Skin epidermis (tissue), 12 donors: ENCODE measurements at regions not wholly inside any gene's neighbourhood (a gene's known extent, or its start where the extent isn't known, plus 50 kb on each side); places are given as distances from the start of the nearest gene placed in this dataset.
"Not testable (repeated sequence)": the region's sequence is repeated elsewhere in the genome, so short reads cannot be mapped to it uniquely, and the experiment has no call there.

ENCODE experiments used
- H3K27ac ChIP-seq, 21 experiments: fragments of 200-600 bp; sonication (generic) in 11 of 21; one replicate each; pipeline ENCODE4 v1.5.0; 2020; ENCODE audit warnings: mild to moderate bottlenecking in 3 of 21, inconsistent platforms in 2 of 21, moderate library complexity in 2 of 21
- H3K4me3 ChIP-seq, 7 experiments: fragments of 200-600 bp; sonication (generic) in 2 of 7; one replicate each; pipeline ENCODE4 v1.5.0; 2020; ENCODE audit warnings: inconsistent platforms in 2 of 7, mild to moderate bottlenecking in 2 of 7, moderate library complexity in 1 of 7

DNA sequence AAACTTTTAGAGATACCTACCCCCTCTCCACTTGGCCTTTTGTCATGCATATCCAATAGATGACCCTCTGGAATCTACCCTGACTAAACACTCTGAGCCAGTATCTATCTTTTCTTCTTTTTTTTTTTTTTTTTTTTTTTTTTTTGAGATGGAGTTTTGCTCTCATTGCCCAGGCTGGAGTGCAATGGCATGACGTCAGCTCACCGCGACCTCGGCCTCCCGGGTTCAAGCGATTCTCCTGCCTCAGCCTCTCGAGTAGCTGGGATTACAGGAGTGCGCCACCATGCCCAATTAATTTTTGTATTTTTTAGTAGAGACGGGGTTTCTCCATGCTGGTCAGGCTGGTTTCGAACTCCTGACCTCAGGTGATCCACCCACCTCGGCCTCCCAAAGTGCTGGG, 50.8 kb upstream of the GRIN2B start:
- H3K4me3 ChIP-seq = not testable (repeated sequence)

DNA sequence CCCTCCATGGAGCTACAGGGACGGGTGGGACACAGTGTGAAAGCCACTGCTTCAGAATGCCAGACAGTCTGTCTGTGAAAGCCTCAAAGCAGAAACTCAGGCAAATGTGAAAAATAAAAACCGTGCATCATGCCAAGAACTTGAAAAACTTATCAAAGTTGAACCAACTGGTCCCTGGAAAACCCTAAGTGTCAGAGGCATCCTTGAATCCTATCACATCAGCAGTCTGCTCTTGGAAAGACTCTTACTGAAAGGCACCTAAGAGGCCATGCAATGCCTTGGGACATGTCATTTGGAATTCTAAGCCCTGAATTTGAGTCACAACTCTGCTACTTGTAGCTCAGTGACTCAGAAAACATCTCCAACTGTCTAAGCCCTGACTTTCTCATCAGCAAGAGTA, 62.4 kb upstream of the GRIN2B start:
- no peak overlapping the region for H3K27ac ChIP-seq
- no peak overlapping the region for H3K4me3 ChIP-seq

More for the DNA sequence above, 50.8 kb upstream of the GRIN2B start:
- not testable (repeated sequence) for H3K27ac ChIP-seq

DNA sequence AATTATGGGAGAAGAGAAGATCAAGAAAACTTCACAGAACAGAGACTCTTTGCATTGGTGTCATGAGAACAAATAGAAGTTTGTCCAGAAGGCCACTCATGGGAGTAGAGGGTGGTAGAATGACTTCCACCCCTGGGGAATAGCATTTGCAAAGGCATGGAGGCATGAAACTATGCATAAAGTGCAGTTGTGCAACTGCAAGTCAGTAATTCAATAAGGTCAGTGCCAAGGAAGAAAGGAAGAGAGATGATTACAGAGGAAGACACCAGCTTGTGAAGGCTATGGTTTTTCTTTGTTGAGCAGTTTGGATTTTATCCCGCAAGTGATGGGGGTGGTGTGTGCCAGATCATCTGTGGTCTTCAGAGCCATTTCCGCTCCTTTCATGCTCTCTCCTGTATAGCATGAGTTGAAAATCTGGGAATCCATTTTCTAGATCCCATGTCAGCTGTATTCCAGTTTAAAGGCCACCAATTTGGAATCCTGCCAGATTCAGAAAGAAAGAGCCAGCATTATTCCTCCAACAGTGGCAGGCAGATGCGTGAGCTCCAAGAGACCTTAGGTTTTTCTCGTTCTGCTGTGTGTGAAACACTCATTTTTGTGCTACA, 67.6 kb upstream of the GRIN2B start:
- no peak overlapping the region for H3K27ac ChIP-seq
- no peak overlapping the region for H3K4me3 ChIP-seq

DNA sequence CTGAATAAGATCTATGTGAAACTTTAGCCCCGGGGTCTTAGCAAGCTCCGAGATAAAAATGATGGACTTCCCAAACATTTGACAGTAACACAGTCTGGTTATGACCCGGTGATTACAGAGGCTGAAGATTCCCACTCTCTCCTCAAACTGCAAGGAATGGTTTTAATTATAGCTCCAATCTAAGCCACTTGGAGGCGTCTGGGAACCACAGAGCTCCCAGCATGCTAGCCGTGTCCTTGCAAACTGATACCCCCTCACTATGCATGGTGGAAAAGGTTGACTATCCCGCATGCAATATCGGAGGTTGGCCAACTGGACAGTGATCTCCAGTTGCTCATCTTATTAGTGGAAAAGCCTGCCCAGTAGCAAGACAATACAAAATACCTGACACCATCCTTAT, 76.5 kb upstream of the GRIN2B start:
- Histone ChIP-seq H3K27ac (no peak overlapping the region), H3K4me3 (no peak overlapping the region)

DNA sequence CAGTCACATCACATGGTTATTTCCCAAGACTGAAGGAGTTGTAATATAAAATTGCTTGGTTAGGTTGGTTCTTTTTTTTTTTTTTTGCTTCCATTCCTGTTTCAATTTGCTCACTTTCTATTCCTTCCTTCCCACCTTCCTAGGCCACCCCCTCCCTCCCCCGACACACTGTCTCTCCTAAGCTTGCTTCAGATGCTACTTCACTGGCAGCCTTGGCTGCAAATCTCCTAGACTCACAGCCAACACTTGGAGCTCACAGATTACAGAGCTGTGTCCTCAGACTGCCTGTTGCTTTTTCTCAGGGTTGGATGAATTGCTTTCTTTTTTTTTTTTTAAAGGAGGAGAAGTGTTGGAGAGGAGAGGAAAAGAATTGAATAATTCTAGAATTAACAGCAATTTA, 77.3 kb upstream of the GRIN2B start:
- no peak overlapping the region for H3K27ac ChIP-seq
- H3K4me3 ChIP-seq = no peak overlapping the region

DNA sequence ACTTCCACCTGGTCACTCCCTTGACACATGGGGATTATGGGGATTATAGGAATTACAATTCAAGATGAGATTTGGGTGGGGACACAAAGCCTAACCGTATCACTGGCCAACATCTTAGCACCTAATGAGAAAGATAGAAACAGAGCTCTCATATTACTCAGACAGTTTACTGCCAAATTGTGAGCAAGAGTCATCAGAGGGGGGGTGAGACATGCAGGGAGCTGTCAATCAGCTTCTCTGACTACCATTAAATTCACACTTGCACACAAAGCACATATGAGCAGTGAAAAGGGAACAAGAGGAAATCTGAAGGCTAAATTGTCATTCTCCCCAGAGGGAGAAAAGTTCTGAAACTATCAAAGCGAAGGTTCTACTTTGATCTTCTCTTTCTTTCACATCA, 78.1 kb upstream of the GRIN2B start:
- H3K27ac ChIP-seq = no peak overlapping the region
- H3K4me3 ChIP-seq = no peak overlapping the region

DNA sequence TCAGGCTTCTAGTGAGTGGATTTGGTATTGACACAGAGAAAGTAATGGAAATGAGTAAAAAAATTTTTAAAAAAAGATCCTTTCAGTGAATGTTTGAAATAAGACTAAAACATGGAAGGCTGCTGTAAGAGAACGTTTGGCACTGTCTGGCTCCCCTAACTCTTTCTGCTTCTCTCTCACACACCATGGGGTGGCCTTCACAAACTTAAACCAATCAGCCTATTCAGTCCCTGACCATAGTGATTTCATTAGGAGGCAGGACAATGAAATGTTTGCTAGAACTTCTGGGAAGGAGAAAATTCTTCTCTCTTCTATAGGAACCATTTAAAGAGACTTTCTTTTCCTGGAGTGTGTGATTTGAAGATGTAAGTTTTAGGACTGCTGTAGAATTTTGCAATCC, 84.2 kb upstream of the GRIN2B start:
- no peak overlapping the region for H3K4me3 ChIP-seq
- no peak overlapping the region for H3K27ac ChIP-seq

DNA sequence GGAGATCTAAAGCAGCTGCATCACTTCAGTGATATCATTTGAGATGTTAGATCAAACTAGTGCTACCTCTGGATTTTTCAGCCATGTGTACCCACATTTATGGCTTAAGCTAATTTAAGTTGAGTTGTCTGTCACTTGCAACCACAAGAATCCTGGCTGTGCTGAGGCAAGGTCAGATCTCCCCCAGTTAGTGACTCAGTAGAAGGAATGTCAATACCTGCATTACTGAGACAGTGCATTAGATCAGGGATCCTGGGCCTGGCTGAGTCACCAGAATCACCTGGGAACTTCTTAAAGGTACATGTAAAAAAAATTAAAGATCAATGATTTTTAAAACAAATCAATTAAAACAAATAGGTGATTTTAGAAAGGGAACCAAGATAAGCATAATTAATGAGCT, 84.6 kb upstream of the GRIN2B start:
- Histone ChIP-seq H3K27ac (no peak overlapping the region), H3K4me3 (no peak overlapping the region)

DNA sequence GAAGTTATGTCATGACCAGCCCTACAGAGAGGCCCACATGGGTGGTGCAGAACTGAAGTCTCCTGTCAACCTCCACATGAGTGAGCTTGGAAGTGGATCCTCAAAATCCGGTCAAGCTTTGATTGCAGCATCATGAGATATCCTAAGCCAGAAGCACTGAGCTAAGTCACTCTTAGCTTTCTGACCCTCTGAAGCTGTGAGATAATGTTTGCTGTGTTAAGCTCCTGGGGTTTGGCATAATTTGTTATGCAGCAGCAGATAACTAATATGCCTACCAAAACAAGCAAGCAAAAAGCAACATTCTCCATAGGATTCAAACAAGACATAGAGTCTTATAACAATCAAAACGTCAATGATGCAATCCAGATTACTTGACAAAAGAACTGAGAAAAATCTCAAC, 87.6 kb upstream of the GRIN2B start:
- H3K27ac ChIP-seq = no peak overlapping the region
- no peak overlapping the region for H3K4me3 ChIP-seq

DNA sequence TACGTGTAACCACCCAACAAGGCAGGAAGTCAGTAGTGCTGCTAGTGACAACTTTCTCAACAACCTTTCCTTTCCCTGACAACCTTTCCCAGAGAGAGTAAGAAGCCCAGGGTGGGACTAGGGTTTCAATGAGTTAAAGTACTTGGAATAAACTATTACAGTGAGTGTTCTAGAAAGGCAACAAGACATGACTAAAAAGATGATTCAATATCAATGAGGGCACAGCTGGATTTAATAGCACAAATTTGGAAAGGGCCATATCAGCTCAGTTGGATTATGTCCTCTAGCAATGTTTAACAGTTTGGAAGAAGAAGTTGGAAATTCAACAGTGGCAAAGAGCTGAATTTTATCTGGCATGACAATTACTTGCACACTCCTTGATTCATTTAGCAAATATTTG, 90.4 kb upstream of the GRIN2B start:
- H3K27ac ChIP-seq = no peak overlapping the region
- H3K4me3 ChIP-seq = no peak overlapping the region

DNA sequence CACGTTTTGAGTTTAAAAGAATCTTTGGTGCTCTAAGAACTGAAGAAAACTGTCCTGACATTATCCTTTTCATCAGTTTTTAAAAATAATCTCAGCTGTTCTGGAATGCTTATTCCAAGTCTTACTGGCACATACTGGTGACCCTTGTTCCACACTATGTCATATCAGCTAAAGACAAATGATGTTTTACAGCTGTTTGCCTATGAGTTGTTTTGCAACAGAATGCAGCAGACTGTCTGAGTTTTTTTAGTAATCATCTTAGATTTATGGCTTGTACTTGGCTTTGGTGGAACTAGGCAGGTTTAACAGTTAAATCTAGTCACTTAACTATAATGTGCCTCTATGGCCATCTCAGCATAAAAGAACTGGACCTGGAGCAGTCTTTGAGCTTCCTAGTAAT, 91.6 kb upstream of the GRIN2B start:
- Histone ChIP-seq H3K4me3 (no peak overlapping the region), H3K27ac (no peak overlapping the region)

DNA sequence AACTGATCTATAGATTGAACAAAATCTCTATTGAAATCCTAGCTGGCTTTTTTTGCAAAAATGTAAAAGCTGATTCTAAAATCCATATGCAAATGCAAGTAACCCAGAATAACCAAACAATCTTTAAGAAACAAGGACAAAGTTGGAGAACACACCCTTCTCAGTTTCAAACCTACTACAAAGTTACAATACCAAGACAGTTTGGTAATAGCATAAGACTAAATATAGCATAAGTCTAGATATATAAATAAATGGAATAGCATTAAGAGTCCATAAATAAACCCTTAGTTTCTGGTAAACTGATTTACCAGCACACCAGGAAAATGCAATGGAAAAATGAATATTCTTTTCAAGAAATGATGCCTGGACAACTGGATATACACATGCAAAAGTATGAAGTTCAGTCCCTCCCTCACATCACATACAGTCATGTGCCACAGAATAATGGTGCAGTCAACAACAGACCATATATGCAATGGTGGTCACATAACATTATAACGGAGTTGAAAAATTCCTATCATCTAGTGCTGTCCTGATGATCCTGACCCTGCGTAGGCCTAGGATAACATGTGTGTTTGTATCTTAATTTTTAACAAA, 94.5 kb upstream of the GRIN2B start:
- Histone ChIP-seq H3K27ac (no peak overlapping the region), H3K4me3 (no peak overlapping the region)

DNA sequence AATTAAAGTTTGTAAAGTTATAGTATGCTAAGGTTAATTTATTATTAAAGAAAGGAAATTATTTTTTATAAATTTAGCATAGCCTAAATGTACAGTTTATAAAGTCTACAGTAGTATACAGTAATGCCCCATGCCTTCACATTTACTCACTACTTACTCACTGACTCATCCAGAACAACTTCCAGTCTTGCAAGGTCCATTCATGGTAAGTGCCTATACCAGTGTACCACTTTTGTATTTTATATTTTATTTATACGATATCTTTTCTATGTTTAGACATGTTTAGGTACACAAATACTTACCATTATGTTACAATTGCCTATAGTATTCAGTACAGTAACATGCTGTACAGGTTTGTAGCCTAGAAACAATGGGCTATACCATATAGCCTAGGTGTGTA, 95.1 kb upstream of the GRIN2B start:
- Histone ChIP-seq H3K4me3 (no peak overlapping the region), H3K27ac (no peak overlapping the region)

DNA sequence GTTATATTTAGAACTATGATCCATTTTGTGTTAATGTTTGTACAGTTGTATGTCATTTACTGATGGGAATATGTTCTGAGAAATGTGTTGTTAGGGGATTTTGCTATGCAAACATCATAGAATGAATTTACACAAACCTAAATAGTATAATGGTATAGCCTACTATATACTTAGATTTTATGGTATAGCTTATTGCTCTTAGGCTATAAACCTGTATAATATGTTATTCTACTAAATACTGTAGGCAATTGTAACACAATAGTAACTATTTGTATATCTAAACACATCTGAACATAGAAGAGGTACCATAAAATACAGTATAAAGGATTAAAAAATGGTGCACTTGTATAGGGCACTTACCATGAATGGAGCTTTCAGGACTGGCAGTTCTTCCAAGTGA, 105.4 kb upstream of the GRIN2B start:
- H3K27ac ChIP-seq = no peak overlapping the region
- no peak overlapping the region for H3K4me3 ChIP-seq

DNA sequence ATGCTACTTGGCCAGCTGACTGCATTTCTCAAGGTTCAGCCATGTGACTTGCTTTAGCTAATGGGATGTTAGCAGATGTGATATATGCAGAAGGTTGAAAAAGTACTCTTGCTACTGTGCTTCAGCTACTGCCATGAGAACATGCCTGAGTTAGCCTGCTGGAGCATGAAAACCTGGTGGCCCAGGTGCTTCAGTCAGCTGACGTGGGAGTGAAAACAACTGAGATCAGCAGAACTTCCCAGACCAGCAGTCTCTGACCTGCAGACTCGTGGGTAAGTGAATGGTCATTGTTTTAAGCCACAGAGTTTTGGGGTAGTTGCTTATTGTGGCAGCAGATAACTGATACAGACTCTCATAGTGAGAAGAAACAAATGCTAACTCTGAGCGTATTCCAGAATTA, 118.6 kb upstream of the GRIN2B start:
- Histone ChIP-seq H3K4me3 (no peak overlapping the region), H3K27ac (no peak overlapping the region)

DNA sequence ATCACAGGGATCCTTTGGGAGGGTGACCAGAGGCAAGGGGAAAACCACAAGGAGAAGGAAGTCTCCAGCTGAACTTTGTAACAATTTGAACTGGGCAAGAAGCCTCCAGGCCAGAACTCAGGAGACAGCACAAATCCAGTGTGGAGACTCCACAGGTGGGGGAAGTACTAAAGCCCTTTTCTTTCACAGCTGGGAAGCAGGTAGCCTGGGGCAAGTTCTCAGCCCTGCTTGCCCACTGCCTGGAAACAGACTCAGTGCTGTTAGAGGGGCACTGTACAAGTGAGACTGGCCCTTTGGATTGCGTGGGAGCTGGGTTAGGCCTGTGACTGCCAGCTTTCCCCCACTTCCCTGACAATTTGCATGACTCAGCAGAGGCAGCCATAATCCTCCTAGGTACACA, 120.2 kb upstream of the GRIN2B start:
- H3K27ac ChIP-seq, H3K4me3 ChIP-seq: not testable (repeated sequence)

DNA sequence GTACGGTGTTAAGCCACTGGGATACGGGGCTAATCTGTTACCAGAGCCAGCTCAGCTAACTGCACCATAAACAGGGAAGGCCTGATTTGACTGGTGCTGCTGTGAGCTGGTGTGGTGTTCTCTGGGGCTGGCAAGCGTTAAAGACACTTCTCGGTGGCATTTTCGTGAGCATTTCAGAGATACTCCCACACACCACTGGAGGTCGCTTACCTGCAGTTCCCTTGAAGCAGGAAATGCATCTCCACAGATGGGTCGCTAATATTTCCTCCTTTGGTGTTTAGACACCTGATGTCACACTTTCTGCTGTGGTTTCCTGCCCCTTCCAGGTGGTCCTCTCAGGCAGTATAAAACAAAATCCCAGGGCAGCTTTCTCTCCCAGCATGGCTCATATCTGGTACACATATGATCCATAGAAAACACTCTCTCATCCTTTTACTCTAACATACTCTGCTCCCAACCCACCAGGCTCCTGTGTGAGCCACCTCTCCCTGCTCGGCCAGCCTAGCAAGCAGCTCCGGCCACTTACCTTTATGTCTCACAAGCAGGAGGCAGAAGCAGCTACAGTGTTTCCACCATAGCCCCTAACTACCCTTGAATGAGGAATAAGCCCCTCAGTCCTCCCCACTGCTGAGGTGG, 129.9 kb upstream of the GRIN2B start:
- Histone ChIP-seq H3K4me3 (no peak overlapping the region), H3K27ac (no peak overlapping the region)

DNA sequence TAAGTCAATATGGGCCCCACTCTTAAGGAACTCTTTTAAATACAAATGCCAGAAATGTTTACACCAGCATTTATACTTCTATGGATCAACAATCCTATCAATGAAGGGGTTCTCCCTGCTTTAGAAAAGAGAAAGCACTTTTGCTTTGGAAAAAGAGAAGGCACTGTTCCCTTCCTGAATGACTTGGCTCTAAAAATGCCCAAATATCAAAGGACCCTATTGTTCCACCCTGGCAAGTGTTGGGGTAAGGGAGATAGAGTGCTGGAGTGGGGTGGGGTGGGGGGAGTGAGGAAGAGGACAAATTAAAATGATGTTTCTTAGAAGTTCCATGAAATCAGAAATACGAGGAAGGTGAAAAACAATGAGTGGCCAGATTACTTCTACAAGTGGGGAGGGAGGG, 131.6 kb upstream of the GRIN2B start:
- no peak overlapping the region for H3K27ac ChIP-seq
- no peak overlapping the region for H3K4me3 ChIP-seq

DNA sequence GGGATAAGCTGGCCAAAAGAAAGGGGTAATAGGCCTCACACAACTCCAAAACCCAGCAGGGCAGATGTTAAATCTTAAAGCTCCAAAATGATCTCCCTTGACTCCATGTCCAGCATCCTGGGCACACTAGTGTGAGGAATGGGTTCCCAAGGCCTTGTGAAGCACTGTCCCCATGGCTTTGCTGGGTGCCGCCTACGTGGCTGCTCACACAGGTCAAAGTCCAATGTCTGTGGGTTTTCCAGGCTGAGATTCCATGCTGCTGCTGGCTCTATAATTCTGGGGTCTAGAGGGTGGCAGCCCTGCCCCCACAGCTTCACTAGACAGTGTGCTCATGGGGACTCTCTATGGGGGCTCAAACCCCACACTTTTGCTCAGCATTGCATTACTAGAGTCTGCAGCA, 145.3 kb upstream of the GRIN2B start:
- H3K27ac ChIP-seq = no peak overlapping the region
- no peak overlapping the region for H3K4me3 ChIP-seq

DNA sequence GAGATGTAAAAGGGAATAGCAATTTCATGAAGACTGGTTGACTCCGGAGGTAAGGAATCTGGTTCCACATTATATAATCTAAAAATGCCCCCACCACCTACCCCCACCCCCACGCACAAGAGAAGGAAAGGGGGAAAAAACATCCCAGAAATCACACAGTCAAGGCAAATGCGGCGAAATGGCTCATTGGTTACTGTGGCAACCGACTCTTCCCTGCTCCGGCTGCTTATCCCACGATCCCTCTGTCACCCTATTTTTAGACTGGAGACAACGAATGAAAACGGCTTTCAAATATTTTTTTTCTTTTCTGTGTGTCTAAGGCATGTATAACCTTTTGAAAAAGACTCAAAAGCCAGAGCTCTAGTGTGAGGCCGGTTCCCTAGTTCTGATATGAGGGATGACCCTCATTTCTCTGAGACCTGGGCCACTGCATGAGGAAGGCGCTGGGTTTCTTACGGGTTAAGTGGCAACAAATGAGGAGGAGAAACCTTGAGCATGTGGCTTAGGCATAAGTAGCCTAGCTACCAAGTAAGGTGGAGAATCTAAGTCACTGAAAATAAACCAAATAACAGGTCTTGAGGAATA, 148.3 kb upstream of the GRIN2B start:
- Histone ChIP-seq H3K27ac (no peak overlapping the region), H3K4me3 (no peak overlapping the region)

DNA sequence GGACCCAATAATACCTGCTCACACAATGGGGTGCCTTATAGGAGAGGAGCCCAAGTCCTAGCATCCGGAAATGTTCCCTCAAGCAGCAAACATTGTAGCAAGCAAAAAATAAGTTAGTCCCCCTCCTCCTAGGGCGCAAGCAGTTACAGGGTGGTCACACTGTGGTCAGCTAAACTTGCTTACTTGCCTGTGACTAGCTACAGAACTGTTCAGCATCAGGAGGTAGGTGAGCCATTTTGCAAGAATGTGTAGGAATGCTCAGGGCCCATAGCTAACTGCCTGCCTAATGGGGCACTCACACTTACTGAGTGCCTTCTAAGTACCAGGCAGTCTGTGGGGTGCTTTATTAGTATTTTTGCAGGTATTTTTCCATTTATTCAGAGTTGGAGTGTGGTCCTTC, 154.6 kb upstream of the GRIN2B start:
- H3K4me3 ChIP-seq = no peak overlapping the region
- no peak overlapping the region for H3K27ac ChIP-seq

DNA sequence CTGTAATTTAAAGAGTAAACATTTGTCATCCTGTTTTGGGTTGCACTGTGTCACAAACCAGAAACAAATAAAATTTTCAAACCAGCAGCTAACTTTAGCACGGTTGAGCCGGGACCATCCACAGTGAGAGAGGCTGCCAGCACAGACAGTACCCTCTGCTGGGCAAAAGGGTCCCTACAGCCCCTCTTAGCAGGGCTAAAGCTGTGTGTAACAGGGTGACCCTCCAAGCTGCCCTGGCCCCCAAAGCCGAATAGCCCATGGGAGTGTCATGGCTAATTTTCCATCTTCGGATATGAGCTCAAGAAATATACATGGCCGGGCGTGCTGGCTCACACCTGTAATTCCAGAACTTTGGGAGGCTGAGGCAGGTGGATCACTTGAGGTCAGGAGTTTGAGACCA, 157.1 kb upstream of the GRIN2B start:
- H3K4me3 ChIP-seq = no peak overlapping the region

More for the DNA sequence above, 157.1 kb upstream of the GRIN2B start:
- no peak overlapping the region for H3K27ac ChIP-seq
